ENCODE measurements at regions not wholly inside any gene's neighbourhood (a gene's known extent, or its start where the extent isn't known, plus 50 kb on each side); places are given as distances from the start of the nearest gene placed in this dataset.
"Not testable (repeated sequence)": the region's sequence is repeated elsewhere in the genome, so short reads cannot be mapped to it uniquely, and the experiment has no call there.

DNA sequence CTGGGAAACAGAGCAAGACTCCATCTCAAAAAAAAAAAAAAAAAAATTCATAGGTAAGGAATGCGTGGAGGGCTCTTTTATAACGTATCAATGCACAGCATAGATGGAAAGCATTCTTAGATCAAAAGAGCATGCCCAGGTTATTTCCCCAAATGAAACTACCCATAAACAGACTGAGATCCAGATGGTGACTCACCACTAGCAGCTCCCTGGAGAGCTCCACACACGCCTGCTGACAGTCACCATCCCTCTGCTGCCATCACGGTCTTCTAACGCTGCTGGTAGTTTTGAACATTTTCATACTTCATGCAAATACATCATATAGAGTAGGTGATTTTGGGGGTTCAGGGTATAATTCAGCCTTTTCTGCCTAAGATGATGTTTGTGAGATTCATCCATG, 136.9 kb downstream of the ASMT start:
- Mint-ChIP-seq H3K27me3 (ENCODE audit: insufficient read depth, unreplicated experiment) (no peaks in the 10 kb centered on the region), H3K27ac (ENCODE audit: low read depth, unreplicated experiment) (no peak overlapping the region), H3K4me3 (ENCODE audit: unreplicated experiment) (no peak overlapping the region), H3K4me1 (ENCODE audit: insufficient read depth, unreplicated experiment) (no peaks in the 10 kb centered on the region), H3K9me3 (ENCODE audit: unreplicated experiment) (no peaks in the 10 kb centered on the region), H3K36me3 (ENCODE audit: insufficient read depth, unreplicated experiment) (no peaks in the 10 kb centered on the region)
- intact Hi-C loops (cut with micrococcal nuclease) = no loop called here
- ChIA-PET CTCF (no interaction called here), POLR2A (no interaction called here)
- BruUV-seq (replicated peaks) = no TSS peak
- DNase-seq (ENCODE audit: unreplicated experiment) = no peak
- TF ChIP-seq, protein P1, sequence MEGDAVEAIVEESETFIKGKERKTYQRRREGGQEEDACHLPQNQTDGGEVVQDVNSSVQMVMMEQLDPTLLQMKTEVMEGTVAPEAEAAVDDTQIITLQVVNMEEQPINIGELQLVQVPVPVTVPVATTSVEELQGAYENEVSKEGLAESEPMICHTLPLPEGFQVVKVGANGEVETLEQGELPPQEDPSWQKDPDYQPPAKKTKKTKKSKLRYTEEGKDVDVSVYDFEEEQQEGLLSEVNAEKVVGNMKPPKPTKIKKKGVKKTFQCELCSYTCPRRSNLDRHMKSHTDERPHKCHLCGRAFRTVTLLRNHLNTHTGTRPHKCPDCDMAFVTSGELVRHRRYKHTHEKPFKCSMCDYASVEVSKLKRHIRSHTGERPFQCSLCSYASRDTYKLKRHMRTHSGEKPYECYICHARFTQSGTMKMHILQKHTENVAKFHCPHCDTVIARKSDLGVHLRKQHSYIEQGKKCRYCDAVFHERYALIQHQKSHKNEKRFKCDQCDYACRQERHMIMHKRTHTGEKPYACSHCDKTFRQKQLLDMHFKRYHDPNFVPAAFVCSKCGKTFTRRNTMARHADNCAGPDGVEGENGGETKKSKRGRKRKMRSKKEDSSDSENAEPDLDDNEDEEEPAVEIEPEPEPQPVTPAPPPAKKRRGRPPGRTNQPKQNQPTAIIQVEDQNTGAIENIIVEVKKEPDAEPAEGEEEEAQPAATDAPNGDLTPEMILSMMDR (IDR thresholded peaks at IDR 0.05; ENCODE audit: unreplicated experiment) = no peak

DNA sequence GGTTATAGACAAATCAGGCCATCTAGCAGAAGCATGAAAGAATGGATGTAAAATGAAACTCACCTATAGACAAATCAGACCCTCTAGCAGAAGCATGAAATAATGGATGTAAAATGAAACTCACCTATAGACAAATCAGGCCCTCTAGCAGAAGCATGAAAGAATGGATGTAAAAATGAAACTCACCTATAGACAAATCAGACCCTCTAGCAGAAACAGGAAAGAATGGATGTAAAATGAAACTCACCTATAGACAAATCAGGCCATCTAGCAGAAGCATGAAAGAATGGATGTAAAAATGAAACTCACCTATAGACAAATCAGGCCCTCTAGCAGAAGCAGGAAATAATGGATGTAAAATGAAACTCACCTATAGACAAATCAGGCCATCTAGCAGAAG, 137.9 kb downstream of the ASMT start:
- H3K27me3 Mint-ChIP-seq (ENCODE audit: insufficient read depth, unreplicated experiment); H3K27ac Mint-ChIP-seq (ENCODE audit: low read depth, unreplicated experiment); CTCF ChIA-PET; H3K36me3 Mint-ChIP-seq (ENCODE audit: insufficient read depth, unreplicated experiment); BruUV-seq (replicated peaks); H3K4me1 Mint-ChIP-seq (ENCODE audit: insufficient read depth, unreplicated experiment); H3K4me3 Mint-ChIP-seq (ENCODE audit: unreplicated experiment); intact Hi-C loops (cut with micrococcal nuclease); POLR2A ChIA-PET; DNase-seq (ENCODE audit: unreplicated experiment); H3K9me3 Mint-ChIP-seq (ENCODE audit: unreplicated experiment): not testable (repeated sequence)

DNA sequence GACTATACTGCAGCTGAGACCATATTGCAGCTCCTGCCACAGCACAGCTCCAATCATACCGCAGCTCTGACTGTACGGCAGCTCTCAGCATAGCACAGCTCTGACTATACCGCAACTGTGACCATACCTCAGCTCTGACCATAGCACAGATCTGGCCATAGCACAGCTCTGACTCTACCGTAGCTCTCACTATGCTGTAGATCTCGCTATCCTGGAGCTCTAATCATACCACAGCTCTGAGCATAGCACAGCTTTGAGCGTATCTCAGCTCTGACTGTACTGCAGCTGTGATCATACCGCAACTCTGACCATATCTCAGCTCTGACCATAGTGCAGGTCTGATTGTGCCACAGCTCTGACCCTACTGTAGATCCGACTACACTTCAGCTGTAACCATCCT, 139.2 kb downstream of the ASMT start:
- Mint-ChIP-seq H3K9me3 (ENCODE audit: unreplicated experiment) (peaks cover 10% of the 10 kb centered on the region), H3K27ac (ENCODE audit: low read depth, unreplicated experiment) (no peak overlapping the region), H3K27me3 (ENCODE audit: insufficient read depth, unreplicated experiment) (no peaks in the 10 kb centered on the region), H3K4me3 (ENCODE audit: unreplicated experiment) (no peak overlapping the region), H3K4me1 (ENCODE audit: insufficient read depth, unreplicated experiment) (no peaks in the 10 kb centered on the region), H3K36me3 (ENCODE audit: insufficient read depth, unreplicated experiment) (no peaks in the 10 kb centered on the region)
- ChIA-PET POLR2A (no interaction called here), CTCF (no interaction called here)
- intact Hi-C loops (cut with micrococcal nuclease) = no loop called here
- no TSS peak for BruUV-seq (replicated peaks)
- TF ChIP-seq, protein P1 (IDR thresholded peaks at IDR 0.05; ENCODE audit: unreplicated experiment) = no peak
- no peak for DNase-seq (ENCODE audit: unreplicated experiment)

DNA sequence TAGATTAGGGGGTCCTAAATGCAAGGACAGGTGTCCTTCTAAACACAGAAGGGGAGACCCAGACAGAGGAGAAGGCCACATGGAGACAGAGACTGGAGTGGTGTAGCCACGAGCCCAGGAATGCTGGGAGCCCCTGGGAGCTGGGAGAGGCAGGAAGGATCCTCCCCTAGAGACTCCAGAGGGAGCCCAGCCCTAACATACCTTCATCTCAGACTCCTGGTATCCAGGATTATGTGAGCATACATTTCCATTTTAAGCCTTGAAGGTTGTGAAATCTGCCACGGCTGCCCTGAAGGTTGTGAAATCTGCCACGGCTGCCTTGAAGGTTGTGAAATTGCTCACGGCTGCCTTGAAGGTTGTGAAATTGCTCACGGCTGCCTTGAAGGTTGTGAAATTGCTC, 148.4 kb downstream of the ASMT start:
- no TSS peak for BruUV-seq (replicated peaks)
- H3K4me3 Mint-ChIP-seq (ENCODE audit: unreplicated experiment) = no peak overlapping the region
- ChIA-PET CTCF (no interaction called here), POLR2A (no interaction called here)
- peaks cover 6% of the 10 kb centered on the region for H3K36me3 Mint-ChIP-seq (ENCODE audit: insufficient read depth, unreplicated experiment)
- TF ChIP-seq, protein P1 (IDR thresholded peaks at IDR 0.05; ENCODE audit: unreplicated experiment) = no peak
- no peak for DNase-seq (ENCODE audit: unreplicated experiment)
- H3K9me3 Mint-ChIP-seq (ENCODE audit: unreplicated experiment) = peaks cover 19% of the 10 kb centered on the region
- no peak overlapping the region for H3K27ac Mint-ChIP-seq (ENCODE audit: low read depth, unreplicated experiment)
- intact Hi-C loops (cut with micrococcal nuclease) = no loop called here
- no peaks in the 10 kb centered on the region for H3K4me1 Mint-ChIP-seq (ENCODE audit: insufficient read depth, unreplicated experiment)
- no peaks in the 10 kb centered on the region for H3K27me3 Mint-ChIP-seq (ENCODE audit: insufficient read depth, unreplicated experiment)

DNA sequence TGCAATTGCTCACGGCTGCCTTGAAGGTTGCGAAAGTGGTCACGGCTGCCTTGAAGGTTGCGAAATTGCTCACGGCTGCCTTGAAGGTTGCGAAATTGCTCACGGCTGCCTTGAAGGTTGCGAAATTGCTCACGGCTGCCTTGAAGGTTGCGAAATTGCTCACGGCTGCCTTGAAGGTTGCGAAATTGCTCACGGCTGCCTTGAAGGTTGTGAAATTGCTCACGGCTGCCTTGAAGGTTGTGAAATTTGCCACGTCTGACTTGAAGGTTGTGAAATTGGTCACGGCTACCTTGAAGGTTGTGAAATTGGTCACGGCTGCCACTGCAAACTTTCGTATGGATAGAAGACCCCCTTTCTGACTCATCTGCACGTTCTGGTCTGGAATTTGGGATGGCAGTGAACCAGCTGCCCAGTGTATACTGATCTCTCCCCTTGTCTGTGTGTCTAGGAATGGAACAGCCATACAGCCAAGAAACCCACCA, 150.1 kb downstream of the ASMT start:
- H3K36me3 Mint-ChIP-seq (ENCODE audit: insufficient read depth, unreplicated experiment); CTCF ChIA-PET; DNase-seq (ENCODE audit: unreplicated experiment); intact Hi-C loops (cut with micrococcal nuclease); POLR2A ChIA-PET; H3K27ac Mint-ChIP-seq (ENCODE audit: low read depth, unreplicated experiment); H3K4me1 Mint-ChIP-seq (ENCODE audit: insufficient read depth, unreplicated experiment); H3K27me3 Mint-ChIP-seq (ENCODE audit: insufficient read depth, unreplicated experiment); H3K4me3 Mint-ChIP-seq (ENCODE audit: unreplicated experiment); BruUV-seq (replicated peaks): not testable (repeated sequence)
- peaks cover 13% of the 10 kb centered on the region for H3K9me3 Mint-ChIP-seq (ENCODE audit: unreplicated experiment)

Measured in MCF 10A (cell line).